SH-SY5Y (cell line): ENCODE measurements at regions not wholly inside any gene's neighbourhood (a gene's known extent, or its start where the extent isn't known, plus 50 kb on each side); places are given as distances from the start of the nearest gene placed in this dataset.

Experiments used
- GATA2 ChIP-seq: IDR thresholded peaks from 2 replicates; pipeline ENCODE4 v1.6.1; 2011; ENCODE audit warnings: mild to moderate bottlenecking, low read depth, low read length
- GATA3 ChIP-seq: IDR thresholded peaks from 2 replicates; pipeline ENCODE4 v1.6.1; 2011; ENCODE audit warnings: low read depth, mild to moderate bottlenecking, low read length, moderate library complexity

GRCh38 chr3:176870451-176870850, 326.8 kb downstream of the TBL1XR1 start:
- TF ChIP-seq GATA2, result no peak

DNA sequence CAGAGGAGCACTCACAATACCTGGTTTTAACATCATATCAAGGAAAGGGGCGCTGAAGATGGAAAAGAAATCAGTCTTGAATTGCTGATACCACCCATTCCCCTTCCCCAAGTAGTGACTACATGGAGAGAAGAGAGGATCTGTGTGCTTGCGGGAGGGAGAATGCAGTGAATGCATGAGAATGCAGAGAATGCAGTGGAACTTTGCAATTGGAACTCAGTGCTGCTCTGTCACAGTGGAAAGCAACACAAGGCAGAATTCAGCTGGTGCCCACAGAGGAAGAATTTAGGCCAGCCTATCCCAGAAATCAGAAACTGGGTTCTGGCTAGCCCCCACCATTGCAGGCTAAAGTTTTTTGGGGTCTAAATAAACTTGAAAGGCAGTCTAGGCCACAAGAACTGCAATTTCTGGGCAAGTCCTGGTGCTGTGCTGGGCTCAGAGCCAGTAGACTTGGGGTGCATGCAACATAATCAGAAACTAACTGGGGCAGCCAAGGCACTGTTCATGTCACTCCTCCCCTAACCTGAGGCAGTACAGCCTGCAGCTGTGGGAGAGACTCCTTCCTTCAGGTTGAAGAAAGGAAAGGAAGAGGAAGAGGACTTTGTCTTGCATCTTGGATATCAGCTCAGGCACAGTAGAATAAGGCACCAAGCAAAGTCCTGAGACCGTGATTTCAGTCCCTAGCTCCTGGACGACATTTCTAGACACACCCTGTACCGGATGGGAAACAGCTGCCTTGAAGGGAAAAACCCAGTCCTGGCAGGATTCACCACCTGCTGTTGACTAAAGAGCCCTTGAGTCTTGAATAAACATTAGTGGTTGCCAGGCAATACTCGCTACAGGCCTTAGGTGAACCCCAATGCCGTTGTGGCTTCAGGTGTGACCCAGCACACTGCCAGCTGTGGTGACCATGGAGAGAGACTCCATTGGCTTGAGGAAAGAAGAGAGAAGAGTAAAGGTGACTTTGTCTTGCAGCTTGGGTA, 329.3 kb downstream of the TBL1XR1 start:
- TF ChIP-seq GATA3, result no peak
- TF ChIP-seq GATA2, result no peak

DNA sequence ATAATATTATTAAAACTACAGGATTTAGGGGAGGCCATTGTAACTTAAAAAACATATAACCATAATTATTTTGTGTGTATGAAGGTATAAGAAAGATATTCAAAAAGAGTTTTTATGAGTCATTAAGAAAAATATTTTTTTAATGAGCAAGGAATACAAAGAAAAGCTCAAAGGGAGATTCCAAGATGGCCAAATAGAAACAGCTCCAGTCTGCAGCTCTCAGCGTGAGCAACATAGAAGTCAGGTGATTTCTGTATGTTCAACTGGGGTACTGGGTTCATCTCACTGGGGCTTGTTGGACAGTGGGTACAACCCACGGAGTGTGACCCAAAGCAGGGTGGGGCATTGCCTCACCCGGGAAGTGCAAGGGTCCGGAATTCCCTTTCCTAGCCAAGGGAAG, 336.1 kb downstream of the TBL1XR1 start:
- TF ChIP-seq GATA3, result no peak
- no peak for TF ChIP-seq GATA2

GRCh38 chr3:176856721-176857120, 340.6 kb downstream of the TBL1XR1 start:
- TF ChIP-seq GATA3, result no peak
- TF ChIP-seq GATA2, result no peak

- no peak for TF ChIP-seq GATA2
- no peak for TF ChIP-seq GATA3
Measured at GRCh38 chr3:176855901-176856486, 341.3 kb downstream of the TBL1XR1 start.

GRCh38 chr3:176855213-176855612, 342.1 kb downstream of the TBL1XR1 start:
- TF ChIP-seq GATA2 (no peak), GATA3 (no peak)

DNA sequence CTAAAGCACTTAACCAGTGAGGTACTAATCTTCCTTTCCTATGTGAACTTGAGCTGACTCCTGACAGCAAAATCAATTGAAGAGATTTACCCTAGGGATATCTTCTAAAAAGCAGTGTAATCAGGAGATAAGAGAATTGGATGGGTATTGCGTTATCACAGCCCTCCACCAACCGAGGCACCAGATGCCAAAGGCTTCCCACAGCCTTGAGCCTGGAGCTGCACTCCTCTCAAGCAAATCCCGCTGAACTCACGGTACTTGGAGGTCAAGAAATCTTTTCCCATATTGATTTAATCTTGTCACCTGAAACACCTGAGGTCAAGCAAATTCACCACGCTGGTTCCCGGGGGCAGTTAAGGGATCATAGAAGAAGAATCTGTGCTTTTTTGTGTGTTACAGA, 346.8 kb downstream of the TBL1XR1 start:
- TF ChIP-seq GATA2 (peak; percentile 42), GATA3 (no peak)

- no peak for TF ChIP-seq GATA2
- no peak for TF ChIP-seq GATA3
Measured at GRCh38 chr3:176848431-176849214, 348.7 kb downstream of the TBL1XR1 start.

DNA sequence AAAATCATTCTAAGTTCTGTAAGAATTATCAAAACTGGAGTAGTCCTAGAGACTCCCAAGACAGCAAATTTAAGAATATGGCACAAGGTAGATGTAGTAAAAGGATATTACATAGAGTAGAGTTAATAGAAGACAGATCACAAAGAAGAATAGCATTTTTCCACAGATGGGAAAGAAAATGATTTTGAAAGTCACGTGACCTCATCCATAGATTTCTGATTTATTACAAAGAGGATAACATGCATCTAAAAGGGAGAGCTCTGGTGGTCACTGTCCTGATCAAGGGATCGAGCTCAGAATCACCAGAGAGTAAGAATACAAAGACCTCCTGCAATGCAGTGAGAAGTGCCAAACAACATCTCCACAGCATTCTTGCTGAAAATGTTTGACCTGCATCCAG, 354.4 kb downstream of the TBL1XR1 start:
- TF ChIP-seq GATA3 (no peak), GATA2 (no peak)

DNA sequence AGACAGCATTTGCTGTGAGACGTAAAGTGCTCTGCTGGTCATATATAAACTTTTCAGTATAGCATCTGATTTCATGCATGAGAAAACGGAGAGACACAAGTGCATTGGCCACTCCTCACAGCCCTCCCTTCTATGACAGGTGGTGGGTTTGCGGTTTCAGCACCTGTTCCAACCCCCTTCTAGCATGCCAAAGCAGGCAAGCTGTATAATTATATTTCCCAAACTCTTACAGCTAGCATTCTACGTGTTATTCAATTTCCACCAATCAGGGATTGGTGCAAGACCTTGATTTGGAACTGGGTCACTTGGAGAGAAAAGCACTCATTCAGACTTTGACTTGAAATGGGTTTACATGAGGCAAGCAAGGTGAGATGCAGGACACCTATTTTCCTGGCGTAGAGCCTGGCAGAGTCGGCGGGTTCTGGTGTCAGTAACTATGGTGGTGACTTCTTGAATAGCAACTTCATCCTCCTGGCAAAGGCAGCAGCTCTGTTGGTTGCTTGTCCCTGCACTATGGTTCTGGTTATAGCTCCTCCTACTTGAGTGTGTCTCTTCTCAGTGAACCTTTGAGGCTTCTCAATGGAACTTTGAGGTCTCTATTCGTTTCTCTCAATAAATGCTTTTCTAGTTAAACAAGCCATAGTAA, 356.5 kb downstream of the TBL1XR1 start:
- no peak for TF ChIP-seq GATA2
- TF ChIP-seq GATA3, result no peak

GRCh38 chr3:176839901-176840300, 357.4 kb downstream of the TBL1XR1 start:
- TF ChIP-seq GATA3 (no peak), GATA2 (no peak)

- TF ChIP-seq GATA3, result no peak
- no peak for TF ChIP-seq GATA2
Measured at GRCh38 chr3:176839466-176839865, 357.8 kb downstream of the TBL1XR1 start.

DNA sequence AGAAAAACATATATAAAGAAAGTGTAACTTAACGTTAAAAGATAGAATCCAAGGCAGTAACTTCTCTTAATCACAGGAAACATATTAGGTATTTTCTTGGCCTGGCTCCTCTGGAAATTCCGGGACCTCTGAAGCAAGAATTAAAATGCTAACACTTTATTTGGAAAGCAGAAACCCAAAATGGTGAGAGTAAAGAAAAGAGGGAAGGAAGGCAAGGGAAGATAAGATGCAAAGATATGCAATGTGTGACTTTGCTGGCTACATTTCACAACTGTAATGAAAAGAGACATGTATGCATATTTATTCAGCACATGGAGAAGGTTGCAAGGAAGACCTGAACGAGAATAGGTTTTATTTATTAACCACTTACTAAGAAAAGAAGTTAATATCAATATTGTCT, 372.5 kb downstream of the TBL1XR1 start:
- TF ChIP-seq GATA2 (no peak), GATA3 (no peak)

DNA sequence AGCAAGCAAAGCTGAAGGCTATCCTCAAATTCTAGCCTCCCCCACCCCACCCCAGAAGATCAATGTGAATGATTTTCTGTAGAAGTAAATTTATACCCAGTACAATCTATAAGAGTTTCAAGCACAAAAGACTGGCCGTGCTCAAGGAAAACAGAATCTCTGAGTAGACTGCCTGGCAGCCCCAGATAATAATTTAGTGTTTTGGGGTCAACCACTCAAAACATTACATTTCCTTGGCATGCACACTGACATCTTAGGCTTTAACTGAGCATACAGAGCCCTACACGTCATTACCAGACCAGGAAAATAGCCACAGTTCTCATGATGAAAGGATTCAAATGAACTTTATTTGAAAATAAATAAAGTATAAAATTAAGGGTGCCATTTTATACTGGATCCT, 376.5 kb downstream of the TBL1XR1 start:
- no peak for TF ChIP-seq GATA2
